GM12878 (cell line): ENCODE measurements at regions not wholly inside any gene's neighbourhood (a gene's known extent, or its start where the extent isn't known, plus 50 kb on each side); places are given as distances from the start of the nearest gene placed in this dataset.

Experiments
- CBX5 ChIP-seq: sonication (generic); IDR thresholded peaks from 2 replicates; pipeline ENCODE4 v1.6.1; 2016; ENCODE audit warnings: low read depth, moderate library complexity, mild to moderate bottlenecking, inconsistent platforms
- CTCF ChIP-seq, 3 experiments: IDR thresholded peaks in 2 of 3; conservative IDR thresholded peaks in 1 of 3; 2 replicates each; pipeline ENCODE4 v1.5.1; 2011; ENCODE audit warnings: low read depth in 3 of 3, low read length in 3 of 3, mild to moderate bottlenecking in 3 of 3, control low read depth in 2 of 3, moderate library complexity in 2 of 3, inconsistent platforms in 1 of 3, mixed read lengths in 1 of 3; ENCODE audit not compliant: control insufficient read depth in 2 of 3, insufficient read depth in 1 of 3; ENCODE audit errors: extremely low read depth in 1 of 3
- E4F1 ChIP-seq: fragments of 450-650 bp; IDR thresholded peaks from 2 replicates; pipeline ENCODE4 v1.6.1; 2018; ENCODE audit warnings: borderline replicate concordance, mild to moderate bottlenecking; ENCODE audit not compliant: partially characterized antibody
- HCFC1 ChIP-seq: fragments of 150-350 bp; IDR thresholded peaks from 2 replicates; pipeline ENCODE4 v1.6.1; 2014; ENCODE audit warnings: low read length
- JUND ChIP-seq: IDR thresholded peaks from 2 replicates; pipeline ENCODE4 v1.6.1; 2012; ENCODE audit warnings: low read depth, mild to moderate bottlenecking, low read length, improper control_type of control experiment, moderate library complexity
- MAX ChIP-seq: IDR thresholded peaks from 2 replicates; pipeline ENCODE4 v1.6.1; 2012; ENCODE audit warnings: low read depth, low read length, improper control_type of control experiment
- RAD51 ChIP-seq: fragments of 450-650 bp; IDR thresholded peaks from 2 replicates; pipeline ENCODE4 v1.6.1; 2016; ENCODE audit warnings: moderate library complexity, mild to moderate bottlenecking, inconsistent platforms
- RB1 ChIP-seq: fragments of 450-650 bp; formaldehyde crosslinking; IDR thresholded peaks from 2 replicates; pipeline ENCODE4 v1.6.1; 2017; ENCODE audit warnings: mild to moderate bottlenecking, borderline replicate concordance
- SMC3 ChIP-seq: IDR thresholded peaks from 2 replicates; pipeline ENCODE4 v1.6.1; 2011; ENCODE audit warnings: low read length, improper control_type of control experiment, borderline replicate concordance

GRCh38 chr10:107899502-107900062 is 735.1 kb upstream of the SORCS1 start (continued):
- TF ChIP-seq CTCF (IDR thresholded peaks at IDR 0.05 in 2 of 3, conservative IDR thresholded peaks at IDR 0.05 in 1 of 3; ENCODE audit: control insufficient read depth in 2 of 3, extremely low read depth in 1 of 3, insufficient read depth in 1 of 3, low read depth in 3 of 3, low read length in 3 of 3) (no peak), SMC3 (no peak), RB1 (no peak), CBX5 (no peak), JUND (no peak), E4F1 (no peak), HCFC1 (no peak), RAD51 (no peak), MAX (no peak)
- TF ChIP-seq, all 136 proteins: peak for 0
